ENCODE measurements at regions not wholly inside any gene's neighbourhood (a gene's known extent, or its start where the extent isn't known, plus 50 kb on each side); places are given as distances from the start of the nearest gene placed in this dataset.

DNA sequence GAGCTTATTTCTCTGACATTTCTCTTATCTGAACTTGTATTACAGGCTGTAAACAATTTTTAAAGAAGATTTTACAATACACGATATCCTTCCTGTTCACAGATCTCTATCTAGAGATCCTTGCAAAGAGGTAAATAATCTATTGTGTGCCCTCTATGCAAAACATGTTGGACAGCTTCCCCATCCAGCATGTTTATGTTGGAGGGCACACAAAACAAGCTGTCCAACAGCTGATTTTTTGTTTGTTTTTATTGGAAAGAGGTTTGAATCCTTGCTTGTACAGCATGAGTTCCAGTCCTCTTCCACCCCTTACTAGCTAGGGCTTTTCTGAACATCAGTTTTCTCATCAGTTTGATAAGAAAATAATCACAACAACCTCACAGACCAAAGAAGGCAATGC is 62.3 kb upstream of the SYNDIG1 start:
- TF ChIP-seq, protein P1, sequence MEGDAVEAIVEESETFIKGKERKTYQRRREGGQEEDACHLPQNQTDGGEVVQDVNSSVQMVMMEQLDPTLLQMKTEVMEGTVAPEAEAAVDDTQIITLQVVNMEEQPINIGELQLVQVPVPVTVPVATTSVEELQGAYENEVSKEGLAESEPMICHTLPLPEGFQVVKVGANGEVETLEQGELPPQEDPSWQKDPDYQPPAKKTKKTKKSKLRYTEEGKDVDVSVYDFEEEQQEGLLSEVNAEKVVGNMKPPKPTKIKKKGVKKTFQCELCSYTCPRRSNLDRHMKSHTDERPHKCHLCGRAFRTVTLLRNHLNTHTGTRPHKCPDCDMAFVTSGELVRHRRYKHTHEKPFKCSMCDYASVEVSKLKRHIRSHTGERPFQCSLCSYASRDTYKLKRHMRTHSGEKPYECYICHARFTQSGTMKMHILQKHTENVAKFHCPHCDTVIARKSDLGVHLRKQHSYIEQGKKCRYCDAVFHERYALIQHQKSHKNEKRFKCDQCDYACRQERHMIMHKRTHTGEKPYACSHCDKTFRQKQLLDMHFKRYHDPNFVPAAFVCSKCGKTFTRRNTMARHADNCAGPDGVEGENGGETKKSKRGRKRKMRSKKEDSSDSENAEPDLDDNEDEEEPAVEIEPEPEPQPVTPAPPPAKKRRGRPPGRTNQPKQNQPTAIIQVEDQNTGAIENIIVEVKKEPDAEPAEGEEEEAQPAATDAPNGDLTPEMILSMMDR (IDR thresholded peaks at IDR 0.05), result no peak
- TF ChIP-seq EP300 (IDR thresholded peaks at IDR 0.05) (no peak), POLR2A (IDR thresholded peaks at IDR 0.05) (no peak)

Data from tibial nerve (tissue), 4 donors.